SK-N-SH treated with all-trans-retinoic acid at 6 μM for 48 hours (cell line): ENCODE measurements at regions not wholly inside any gene's neighbourhood (a gene's known extent, or its start where the extent isn't known, plus 50 kb on each side); places are given as distances from the start of the nearest gene placed in this dataset.

Source experiments
- ARNTL ChIP-seq: fragments of 450-650 bp; formaldehyde crosslinking; IDR thresholded peaks from 2 replicates; pipeline ENCODE4 v1.5.0; 2020; ENCODE audit warnings: low read depth, mild to moderate bottlenecking, moderate library complexity, borderline replicate concordance
- CSRNP3 ChIP-seq: fragments of 250-450 bp; sonication (Bioruptor Pico); IDR thresholded peaks from 2 replicates; pipeline ENCODE4 v1.5.1; 2021; ENCODE audit warnings: mild to moderate bottlenecking, moderate library complexity
- PPARA ChIP-seq: fragments of 250-450 bp; sonication (Bioruptor Pico); IDR thresholded peaks from 2 replicates; pipeline ENCODE4 v1.5.0; 2020; ENCODE audit warnings: mild to moderate bottlenecking, borderline replicate concordance
- RARB ChIP-seq: fragments of 250-450 bp; sonication (Bioruptor Pico); IDR thresholded peaks from 2 replicates; pipeline ENCODE4 v1.8.0; 2021; ENCODE audit warnings: mild to moderate bottlenecking, moderate library complexity
- TOX ChIP-seq: fragments of 250-450 bp; sonication (Bioruptor Pico); IDR thresholded peaks from 2 replicates; pipeline ENCODE4 v1.8.0; 2021; ENCODE audit warnings: mild to moderate bottlenecking, moderate library complexity, borderline replicate concordance
- ZFP3 ChIP-seq: fragments of 250-450 bp; sonication (Bioruptor Pico); IDR thresholded peaks from 2 replicates; pipeline ENCODE4 v1.5.0; 2020; ENCODE audit warnings: mild to moderate bottlenecking, moderate library complexity
- ZNF70 ChIP-seq: fragments of 450-650 bp; formaldehyde crosslinking; IDR thresholded peaks from 2 replicates; pipeline ENCODE4 v1.5.0; 2020; ENCODE audit warnings: mild to moderate bottlenecking, moderate library complexity
- ZNF8 ChIP-seq: fragments of 450-650 bp; formaldehyde crosslinking; IDR thresholded peaks from 2 replicates; pipeline ENCODE4 v1.5.0; 2020; ENCODE audit warnings: mild to moderate bottlenecking, moderate library complexity
- TF ChIP-seq, protein P1 (sequence below): fragments of 250-450 bp; sonication (Bioruptor Pico); IDR thresholded peaks from 2 replicates; pipeline ENCODE4 v1.8.0; 2021; ENCODE audit warnings: low read depth, mild to moderate bottlenecking, moderate library complexity, borderline replicate concordance

DNA sequence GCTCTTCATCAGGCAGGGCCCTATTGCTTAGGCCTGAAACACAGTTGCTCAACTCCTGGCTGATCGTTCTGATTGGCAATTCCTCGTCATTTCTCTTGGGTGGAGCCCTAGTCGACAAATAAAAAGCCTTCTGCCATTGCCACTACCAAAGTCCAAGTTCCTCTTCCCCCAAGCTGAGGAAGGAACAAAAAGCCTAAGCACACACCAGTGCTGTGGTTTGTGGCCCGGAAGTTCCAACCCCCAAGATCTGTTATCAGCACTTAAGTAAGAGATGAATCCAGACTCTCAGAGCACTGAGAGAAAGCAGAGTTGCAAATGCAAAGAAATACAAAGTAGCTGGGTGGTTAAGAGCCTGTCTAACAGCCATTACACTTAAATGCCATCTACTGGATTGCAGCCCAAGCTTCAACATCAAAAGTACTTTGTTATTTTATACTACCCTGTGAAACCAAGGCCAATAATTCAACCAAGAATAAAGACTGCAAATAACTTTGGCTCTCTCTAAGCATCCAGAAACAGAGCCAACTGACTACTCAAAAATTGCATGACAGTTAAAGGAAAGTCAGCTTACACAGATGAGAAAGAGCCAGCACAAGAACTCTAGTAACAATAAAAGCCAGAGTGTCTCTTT is 1024.0 kb downstream of the GRIK2 start:
- no peak for TF ChIP-seq PPARA (CRISPR knock-in tag)
- no peak for TF ChIP-seq ZNF8 (CRISPR knock-in tag)
- TF ChIP-seq ZNF70 (CRISPR knock-in tag): no peak
- no peak for TF ChIP-seq ZFP3 (CRISPR knock-in tag)
- TF ChIP-seq, protein P1, sequence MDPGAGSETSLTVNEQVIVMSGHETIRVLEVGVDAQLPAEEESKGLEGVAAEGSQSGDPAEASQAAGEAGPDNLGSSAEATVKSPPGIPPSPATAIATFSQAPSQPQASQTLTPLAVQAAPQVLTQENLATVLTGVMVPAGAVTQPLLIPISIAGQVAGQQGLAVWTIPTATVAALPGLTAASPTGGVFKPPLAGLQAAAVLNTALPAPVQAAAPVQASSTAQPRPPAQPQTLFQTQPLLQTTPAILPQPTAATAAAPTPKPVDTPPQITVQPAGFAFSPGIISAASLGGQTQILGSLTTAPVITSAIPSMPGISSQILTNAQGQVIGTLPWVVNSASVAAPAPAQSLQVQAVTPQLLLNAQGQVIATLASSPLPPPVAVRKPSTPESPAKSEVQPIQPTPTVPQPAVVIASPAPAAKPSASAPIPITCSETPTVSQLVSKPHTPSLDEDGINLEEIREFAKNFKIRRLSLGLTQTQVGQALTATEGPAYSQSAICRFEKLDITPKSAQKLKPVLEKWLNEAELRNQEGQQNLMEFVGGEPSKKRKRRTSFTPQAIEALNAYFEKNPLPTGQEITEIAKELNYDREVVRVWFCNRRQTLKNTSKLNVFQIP (CRISPR knock-in tag): no peak
- no peak for TF ChIP-seq RARB (CRISPR knock-in tag)
- no peak for TF ChIP-seq ARNTL
- no peak for TF ChIP-seq TOX
- TF ChIP-seq CSRNP3: no peak
